C1 segment of cervical spinal cord (tissue), 14 donors: ENCODE measurements at regions not wholly inside any gene's neighbourhood (a gene's known extent, or its start where the extent isn't known, plus 50 kb on each side); places are given as distances from the start of the nearest gene placed in this dataset.

ENCODE experiments used
- DNase-seq, 14 donors: peaks; one replicate each; lab custom pipeline; 2025; lab: John Stamatoyannopoulos, UW

DNA sequence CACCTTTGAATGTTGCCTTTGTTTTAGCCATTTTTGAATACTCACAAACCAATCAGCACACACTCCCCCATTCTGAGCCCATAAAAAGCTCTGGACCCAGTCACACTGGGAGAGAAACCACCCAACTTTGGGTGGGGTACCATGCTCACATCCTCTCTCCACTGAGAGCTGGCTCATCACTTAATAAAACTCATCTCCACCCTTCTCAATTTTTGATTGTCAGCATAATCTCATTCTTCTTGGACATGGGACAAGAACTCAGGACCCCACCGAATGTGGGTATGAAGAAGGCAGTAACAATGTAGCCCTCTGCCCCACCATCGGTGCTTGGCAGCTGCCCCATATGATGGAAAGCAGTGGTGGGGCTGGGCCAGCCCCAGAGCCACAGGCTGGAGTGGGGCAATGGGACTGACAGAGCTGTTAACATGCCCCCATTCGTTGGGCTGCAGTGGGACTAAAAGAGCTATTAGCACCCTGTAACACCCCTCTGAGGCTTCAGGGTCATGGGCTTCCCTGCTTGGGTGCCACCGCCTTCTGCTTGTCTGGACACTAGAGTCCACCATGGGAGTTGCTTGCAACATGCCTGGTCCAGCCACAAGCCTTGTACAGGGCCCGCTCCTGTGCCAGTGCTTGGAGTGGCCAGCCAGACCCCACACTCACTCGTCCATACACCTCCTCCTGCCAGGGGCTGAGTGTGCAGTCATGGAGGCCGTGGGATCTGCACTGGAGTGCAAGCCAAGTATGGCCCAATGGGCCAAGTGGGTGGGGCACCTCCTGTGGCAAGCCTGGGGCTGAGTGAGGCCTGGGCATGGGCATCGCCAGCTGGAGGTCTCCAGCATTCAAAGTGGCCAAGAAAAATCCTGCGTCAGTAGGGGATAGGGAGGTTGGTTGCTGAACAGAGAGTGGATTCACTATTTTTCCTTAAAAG, 471.1 kb downstream of the TBC1D22A start:
- DNase-seq = no peak

DNA sequence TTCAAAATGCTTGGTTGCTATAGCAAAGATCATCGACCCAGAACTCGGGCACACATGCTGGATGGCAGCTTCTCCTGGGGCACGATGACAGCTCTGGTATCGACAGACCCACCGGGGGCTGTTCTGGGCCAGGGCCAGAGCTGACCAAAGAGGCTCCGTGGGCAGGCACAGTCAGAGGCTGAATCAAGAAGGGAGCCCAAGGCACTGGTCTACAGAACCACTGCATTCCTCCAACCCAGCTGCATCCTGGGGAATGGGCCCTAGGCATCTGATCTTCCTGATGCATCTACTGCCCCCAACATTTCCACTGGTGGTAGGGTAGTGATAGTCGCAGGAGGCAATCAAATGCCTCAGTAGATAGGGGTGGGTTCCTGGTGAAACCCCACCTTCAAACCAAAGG, 470.3 kb downstream of the TBC1D22A start:
- no peak for DNase-seq

GRCh38 chr22:47232197-47232596, 469.7 kb downstream of the TBC1D22A start:
- DNase-seq = no peak

- DNase-seq = no peak
Measured at GRCh38 chr22:47231759-47232158, 469.3 kb downstream of the TBC1D22A start.

DNA sequence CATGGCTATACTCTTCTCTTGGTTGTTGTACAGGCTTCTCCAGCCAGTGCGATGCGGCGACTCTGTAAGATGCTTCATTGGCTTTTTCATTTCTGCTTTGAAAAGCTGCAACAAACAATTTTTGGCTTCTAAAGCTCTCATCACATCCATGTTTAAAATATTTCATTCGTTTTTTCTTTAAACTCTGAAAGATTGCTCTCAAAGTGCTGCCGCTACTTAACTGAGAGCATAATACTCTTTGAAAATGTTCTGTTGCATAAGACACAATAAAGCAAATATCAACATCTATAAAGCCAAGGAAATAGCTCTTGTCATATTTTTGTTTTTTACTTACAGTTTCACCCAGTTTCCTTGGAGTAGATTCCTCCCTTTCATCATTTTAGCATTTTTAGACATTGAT, 468.3 kb downstream of the TBC1D22A start:
- no peak for DNase-seq

DNA sequence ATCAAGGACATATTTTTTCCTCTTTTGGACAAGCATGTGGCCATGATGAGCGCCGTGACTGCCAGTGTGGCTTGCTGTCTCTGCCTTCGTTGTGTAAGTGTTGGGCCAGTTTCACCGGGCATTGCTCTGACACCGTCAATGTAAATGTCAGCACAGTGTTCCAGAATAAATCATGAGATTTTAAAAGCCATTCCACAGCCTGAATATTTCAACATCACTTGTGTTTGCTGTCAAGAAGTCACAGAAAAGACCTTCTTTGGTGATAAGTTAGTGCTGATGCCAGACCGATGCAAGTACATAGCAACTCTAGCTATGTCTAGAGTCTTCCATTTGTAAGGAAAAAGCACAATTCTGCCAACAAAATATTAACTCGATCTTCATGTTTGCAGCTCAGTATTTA, 467.8 kb downstream of the TBC1D22A start:
- no peak for DNase-seq

GRCh38 chr22:47228767-47229166, 466.3 kb downstream of the TBC1D22A start:
- DNase-seq = no peak

DNA sequence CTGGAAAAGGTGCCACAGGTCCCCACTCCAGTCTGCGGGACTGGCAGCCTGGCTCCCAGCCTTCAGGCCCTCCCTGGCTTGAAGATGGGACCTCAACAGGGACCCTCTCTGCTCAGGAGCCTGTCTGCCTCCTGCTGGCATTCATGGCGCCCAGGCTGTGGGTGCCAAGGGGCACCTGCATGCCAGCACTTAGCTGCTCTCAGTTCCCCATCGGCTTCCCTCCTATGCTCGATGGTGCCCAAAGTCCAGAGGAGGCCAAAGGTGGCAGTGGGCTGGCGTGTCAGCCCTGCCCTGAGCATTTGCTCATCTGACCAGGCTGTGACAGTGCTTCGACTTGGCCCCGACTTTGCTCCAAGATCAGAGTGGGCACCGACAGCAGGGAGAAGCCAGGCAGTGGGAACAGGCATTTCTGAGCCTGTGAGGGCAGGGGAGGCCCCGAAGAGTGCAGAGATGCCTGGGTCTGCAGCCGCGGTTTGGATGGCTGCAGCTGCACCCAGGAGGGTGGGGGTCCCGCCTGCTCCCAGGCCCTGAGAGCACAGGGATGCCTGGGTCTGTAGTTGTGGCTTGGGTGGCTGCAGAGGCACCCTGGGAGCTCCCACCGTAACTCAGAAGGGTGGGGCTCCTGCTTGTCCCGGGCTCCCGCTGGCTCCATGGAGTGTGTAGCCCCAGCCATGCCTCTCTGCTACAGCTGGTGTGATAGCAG, 463.6 kb downstream of the TBC1D22A start:
- no peak for DNase-seq

GRCh38 chr22:47225080-47225930, 462.9 kb downstream of the TBC1D22A start:
- DNase-seq = no peak
